WTC11 (cell line): ENCODE measurements at regions not wholly inside any gene's neighbourhood (a gene's known extent, or its start where the extent isn't known, plus 50 kb on each side); places are given as distances from the start of the nearest gene placed in this dataset.

Source experiments
- ATAC-seq: fragments of 200-7000 bp; cut with Tn5 transposase; 2 replicates; pipeline ENCODE4 v1.10.0; 2021; ENCODE audit warnings: mild to moderate bottlenecking, moderate library complexity
- CTCF ChIA-PET: fragments of 300-600 bp; sonication (Branson Sonifier 250); formaldehyde crosslinking; loops from one replicate; lab custom pipeline; 2021; ENCODE audit warnings: antibody characterized with exemption; lab: Charles Lee
- POLR2A ChIA-PET: fragments of 350-600 bp; sonication (Branson Sonifier 250); formaldehyde crosslinking; loops from one replicate; lab custom pipeline; 2021; ENCODE audit warnings: antibody characterized with exemption; lab: Charles Lee
- DNase-seq: peaks from one replicate; pipeline ENCODE4 v3.0.0; 2021; ENCODE audit warnings: low spot score
- H3K27ac Mint-ChIP-seq: 2 replicates; pipeline ENCODE4 v1.8.0; 2021; ENCODE audit warnings: mixed read lengths
- H3K27me3 Mint-ChIP-seq: 2 replicates; pipeline ENCODE4 v1.8.0; 2021; ENCODE audit warnings: low read depth, mild to moderate bottlenecking, moderate library complexity, mixed read lengths
- H3K36me3 Mint-ChIP-seq: 2 replicates; pipeline ENCODE4 v1.8.0; 2021; ENCODE audit warnings: mixed read lengths
- H3K4me1 Mint-ChIP-seq: 2 replicates; pipeline ENCODE4 v1.8.0; 2022; ENCODE audit warnings: mixed read lengths
- H3K4me3 Mint-ChIP-seq: 2 replicates; pipeline ENCODE4 v1.8.0; 2021; ENCODE audit warnings: mild to moderate bottlenecking, moderate library complexity, mixed read lengths
- H3K9me3 Mint-ChIP-seq: 2 replicates; pipeline ENCODE4 v1.8.0; 2021; ENCODE audit warnings: mixed read lengths
- CBFB ChIP-seq: sonication (generic); formaldehyde crosslinking; IDR thresholded peaks from 2 replicates; pipeline ENCODE4 v1.8.1; 2022; ENCODE audit warnings: mild to moderate bottlenecking, low read depth, missing genetic modification reagents
- ETV6 ChIP-seq: sonication (generic); formaldehyde crosslinking; IDR thresholded peaks from 2 replicates; pipeline ENCODE4 v1.8.1; 2022; ENCODE audit warnings: mild to moderate bottlenecking, missing genetic modification reagents
- FOXJ3 ChIP-seq: sonication (generic); formaldehyde crosslinking; IDR thresholded peaks from 2 replicates; pipeline ENCODE4 v1.9.0; 2021; ENCODE audit warnings: missing genetic modification reagents, mild to moderate bottlenecking, borderline replicate concordance
- FOXK1 ChIP-seq: sonication (generic); formaldehyde crosslinking; IDR thresholded peaks from 2 replicates; pipeline ENCODE4 v1.8.0; 2022; ENCODE audit warnings: mild to moderate bottlenecking, moderate library complexity, missing genetic modification reagents
- GTF2I ChIP-seq: fragments of 250-450 bp; sonication (Bioruptor Pico); conservative IDR thresholded peaks from 2 replicates; pipeline ENCODE4 v1.4.0; 2021; ENCODE audit warnings: mild to moderate bottlenecking
- JUN ChIP-seq: sonication (generic); formaldehyde crosslinking; IDR thresholded peaks from 2 replicates; pipeline ENCODE4 v1.8.0; 2023; ENCODE audit warnings: mild to moderate bottlenecking, missing genetic modification reagents
- MXD4 ChIP-seq: fragments of 250-450 bp; sonication (Bioruptor Pico); IDR thresholded peaks from 2 replicates; pipeline ENCODE4 v1.8.0; 2021; ENCODE audit warnings: mild to moderate bottlenecking, moderate library complexity, borderline replicate concordance
- NR3C1 ChIP-seq: sonication (generic); formaldehyde crosslinking; conservative IDR thresholded peaks from 2 replicates; pipeline ENCODE4 v1.8.1; 2023; ENCODE audit warnings: low read depth, mild to moderate bottlenecking, missing genetic modification reagents
- SOX15 ChIP-seq: fragments of 250-450 bp; sonication (Bioruptor Pico); IDR thresholded peaks from 2 replicates; pipeline ENCODE4 v1.9.0; 2021; ENCODE audit warnings: mild to moderate bottlenecking
- ZNF317 ChIP-seq: sonication (generic); formaldehyde crosslinking; IDR thresholded peaks from 2 replicates; pipeline ENCODE4 v1.8.1; 2023; ENCODE audit warnings: low read depth, mild to moderate bottlenecking, moderate library complexity, missing genetic modification reagents, borderline replicate concordance
- ZNF423 ChIP-seq: fragments of 250-450 bp; sonication (Bioruptor Pico); IDR thresholded peaks from 2 replicates; pipeline ENCODE4 v2.1.2; 2022; ENCODE audit warnings: mild to moderate bottlenecking, moderate library complexity
- ZNF671 ChIP-seq: fragments of 250-450 bp; sonication (Bioruptor Pico); IDR thresholded peaks from 2 replicates; pipeline ENCODE4 v1.8.0; 2021; ENCODE audit warnings: mild to moderate bottlenecking
- TF ChIP-seq, protein P1 (sequence below): sonication (generic); formaldehyde crosslinking; IDR thresholded peaks from 2 replicates; pipeline ENCODE4 v1.8.0; 2022; ENCODE audit warnings: mild to moderate bottlenecking, missing genetic modification reagents
- TF ChIP-seq, protein P2 (sequence below): sonication (generic); formaldehyde crosslinking; IDR thresholded peaks from 2 replicates; pipeline ENCODE4 v1.8.1; 2023; ENCODE audit warnings: mild to moderate bottlenecking, missing genetic modification reagents, borderline replicate concordance
- TF ChIP-seq, protein P3 (sequence below): fragments of 250-450 bp; sonication (Bioruptor Pico); IDR thresholded peaks from 2 replicates; pipeline ENCODE4 v1.9.0; 2021; ENCODE audit warnings: mild to moderate bottlenecking, borderline replicate concordance
- TF ChIP-seq, protein P4 (sequence below): sonication (generic); formaldehyde crosslinking; IDR thresholded peaks from 2 replicates; pipeline ENCODE4 v1.8.1; 2023; ENCODE audit warnings: mild to moderate bottlenecking, missing genetic modification reagents

DNA sequence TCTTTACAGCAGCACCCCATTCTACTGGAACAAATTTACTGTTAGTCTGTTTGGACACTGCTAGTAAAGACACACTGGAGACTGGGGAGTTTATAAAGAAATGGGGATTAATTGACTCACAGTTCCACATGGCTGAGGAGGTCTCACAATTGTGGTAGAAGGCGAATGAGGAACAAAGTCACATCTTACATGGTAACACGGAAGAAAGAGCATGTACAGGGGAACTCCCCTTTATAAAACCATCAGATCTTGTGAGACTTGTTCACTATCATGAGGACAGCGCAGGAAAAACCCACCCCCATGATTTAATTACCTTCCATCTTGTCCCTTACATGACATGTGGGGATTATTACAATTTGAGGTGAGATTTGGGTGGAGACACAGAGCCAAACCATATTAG lies 1204.2 kb downstream of the SLITRK1 start (continued):
- TF ChIP-seq ZNF317 (CRISPR knock-in tag) (no peak), FOXK1 (CRISPR knock-in tag) (no peak), ZNF671 (CRISPR knock-in tag) (no peak), GTF2I (CRISPR knock-in tag) (no peak)
- TF ChIP-seq, protein P1, sequence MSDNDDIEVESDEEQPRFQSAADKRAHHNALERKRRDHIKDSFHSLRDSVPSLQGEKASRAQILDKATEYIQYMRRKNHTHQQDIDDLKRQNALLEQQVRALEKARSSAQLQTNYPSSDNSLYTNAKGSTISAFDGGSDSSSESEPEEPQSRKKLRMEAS (CRISPR knock-in tag): no peak

DNA sequence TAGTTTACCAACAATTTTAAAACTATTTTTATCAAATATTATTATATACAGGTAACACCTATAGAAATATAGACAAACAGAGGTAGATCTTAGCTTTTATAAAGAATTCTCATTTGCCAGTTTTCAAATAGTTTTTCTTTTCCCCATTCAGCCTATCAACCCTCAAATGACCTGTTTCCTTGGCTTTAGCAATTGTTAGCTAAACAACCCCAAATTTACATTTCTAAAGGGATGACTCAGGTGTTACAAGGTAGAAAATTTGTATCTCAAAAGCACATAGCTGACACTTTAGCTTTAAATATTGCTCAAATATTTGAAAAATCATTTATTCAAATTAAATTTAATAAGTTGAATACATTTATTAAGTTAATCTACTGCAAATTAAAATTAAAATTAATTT lies 1207.2 kb downstream of the SLITRK1 start:
- Mint-ChIP-seq H3K4me3 (no peak overlapping the region), H3K36me3 (peaks cover 28% of the 10 kb centered on the region), H3K27ac (no peak overlapping the region), H3K27me3 (peaks cover 22% of the 10 kb centered on the region), H3K9me3 (peaks cover 28% of the 10 kb centered on the region), H3K4me1 (peaks cover 21% of the 10 kb centered on the region)
- ChIA-PET CTCF (interaction anchor here (1.6 kb wide), 1 partner anchor 19 kb away, joined by 4 read pairs; no protein-coding TSS in a partner anchor), POLR2A (no interaction called here)
- DNase-seq: no peak
- ATAC-seq: peak; percentile 79
- no peak for TF ChIP-seq FOXJ3 (CRISPR knock-in tag)
- TF ChIP-seq ZNF423: no peak
- TF ChIP-seq CBFB (CRISPR knock-in tag): no peak
- no peak for TF ChIP-seq GTF2I (CRISPR knock-in tag)
- no peak for TF ChIP-seq NR3C1 (CRISPR knock-in tag)
- TF ChIP-seq ZNF671 (CRISPR knock-in tag): no peak
- TF ChIP-seq ETV6 (CRISPR knock-in tag): no peak
- no peak for TF ChIP-seq SOX15 (CRISPR knock-in tag)
- TF ChIP-seq JUN (CRISPR knock-in tag): no peak
- no peak for TF ChIP-seq MXD4 (CRISPR knock-in tag)
- TF ChIP-seq, protein P2, sequence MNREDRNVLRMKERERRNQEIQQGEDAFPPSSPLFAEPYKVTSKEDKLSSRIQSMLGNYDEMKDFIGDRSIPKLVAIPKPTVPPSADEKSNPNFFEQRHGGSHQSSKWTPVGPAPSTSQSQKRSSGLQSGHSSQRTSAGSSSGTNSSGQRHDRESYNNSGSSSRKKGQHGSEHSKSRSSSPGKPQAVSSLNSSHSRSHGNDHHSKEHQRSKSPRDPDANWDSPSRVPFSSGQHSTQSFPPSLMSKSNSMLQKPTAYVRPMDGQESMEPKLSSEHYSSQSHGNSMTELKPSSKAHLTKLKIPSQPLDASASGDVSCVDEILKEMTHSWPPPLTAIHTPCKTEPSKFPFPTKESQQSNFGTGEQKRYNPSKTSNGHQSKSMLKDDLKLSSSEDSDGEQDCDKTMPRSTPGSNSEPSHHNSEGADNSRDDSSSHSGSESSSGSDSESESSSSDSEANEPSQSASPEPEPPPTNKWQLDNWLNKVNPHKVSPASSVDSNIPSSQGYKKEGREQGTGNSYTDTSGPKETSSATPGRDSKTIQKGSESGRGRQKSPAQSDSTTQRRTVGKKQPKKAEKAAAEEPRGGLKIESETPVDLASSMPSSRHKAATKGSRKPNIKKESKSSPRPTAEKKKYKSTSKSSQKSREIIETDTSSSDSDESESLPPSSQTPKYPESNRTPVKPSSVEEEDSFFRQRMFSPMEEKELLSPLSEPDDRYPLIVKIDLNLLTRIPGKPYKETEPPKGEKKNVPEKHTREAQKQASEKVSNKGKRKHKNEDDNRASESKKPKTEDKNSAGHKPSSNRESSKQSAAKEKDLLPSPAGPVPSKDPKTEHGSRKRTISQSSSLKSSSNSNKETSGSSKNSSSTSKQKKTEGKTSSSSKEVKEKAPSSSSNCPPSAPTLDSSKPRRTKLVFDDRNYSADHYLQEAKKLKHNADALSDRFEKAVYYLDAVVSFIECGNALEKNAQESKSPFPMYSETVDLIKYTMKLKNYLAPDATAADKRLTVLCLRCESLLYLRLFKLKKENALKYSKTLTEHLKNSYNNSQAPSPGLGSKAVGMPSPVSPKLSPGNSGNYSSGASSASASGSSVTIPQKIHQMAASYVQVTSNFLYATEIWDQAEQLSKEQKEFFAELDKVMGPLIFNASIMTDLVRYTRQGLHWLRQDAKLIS: no peak
- TF ChIP-seq, protein P3, sequence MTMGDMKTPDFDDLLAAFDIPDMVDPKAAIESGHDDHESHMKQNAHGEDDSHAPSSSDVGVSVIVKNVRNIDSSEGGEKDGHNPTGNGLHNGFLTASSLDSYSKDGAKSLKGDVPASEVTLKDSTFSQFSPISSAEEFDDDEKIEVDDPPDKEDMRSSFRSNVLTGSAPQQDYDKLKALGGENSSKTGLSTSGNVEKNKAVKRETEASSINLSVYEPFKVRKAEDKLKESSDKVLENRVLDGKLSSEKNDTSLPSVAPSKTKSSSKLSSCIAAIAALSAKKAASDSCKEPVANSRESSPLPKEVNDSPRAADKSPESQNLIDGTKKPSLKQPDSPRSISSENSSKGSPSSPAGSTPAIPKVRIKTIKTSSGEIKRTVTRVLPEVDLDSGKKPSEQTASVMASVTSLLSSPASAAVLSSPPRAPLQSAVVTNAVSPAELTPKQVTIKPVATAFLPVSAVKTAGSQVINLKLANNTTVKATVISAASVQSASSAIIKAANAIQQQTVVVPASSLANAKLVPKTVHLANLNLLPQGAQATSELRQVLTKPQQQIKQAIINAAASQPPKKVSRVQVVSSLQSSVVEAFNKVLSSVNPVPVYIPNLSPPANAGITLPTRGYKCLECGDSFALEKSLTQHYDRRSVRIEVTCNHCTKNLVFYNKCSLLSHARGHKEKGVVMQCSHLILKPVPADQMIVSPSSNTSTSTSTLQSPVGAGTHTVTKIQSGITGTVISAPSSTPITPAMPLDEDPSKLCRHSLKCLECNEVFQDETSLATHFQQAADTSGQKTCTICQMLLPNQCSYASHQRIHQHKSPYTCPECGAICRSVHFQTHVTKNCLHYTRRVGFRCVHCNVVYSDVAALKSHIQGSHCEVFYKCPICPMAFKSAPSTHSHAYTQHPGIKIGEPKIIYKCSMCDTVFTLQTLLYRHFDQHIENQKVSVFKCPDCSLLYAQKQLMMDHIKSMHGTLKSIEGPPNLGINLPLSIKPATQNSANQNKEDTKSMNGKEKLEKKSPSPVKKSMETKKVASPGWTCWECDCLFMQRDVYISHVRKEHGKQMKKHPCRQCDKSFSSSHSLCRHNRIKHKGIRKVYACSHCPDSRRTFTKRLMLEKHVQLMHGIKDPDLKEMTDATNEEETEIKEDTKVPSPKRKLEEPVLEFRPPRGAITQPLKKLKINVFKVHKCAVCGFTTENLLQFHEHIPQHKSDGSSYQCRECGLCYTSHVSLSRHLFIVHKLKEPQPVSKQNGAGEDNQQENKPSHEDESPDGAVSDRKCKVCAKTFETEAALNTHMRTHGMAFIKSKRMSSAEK (CRISPR knock-in tag): no peak
- TF ChIP-seq, protein P4, sequence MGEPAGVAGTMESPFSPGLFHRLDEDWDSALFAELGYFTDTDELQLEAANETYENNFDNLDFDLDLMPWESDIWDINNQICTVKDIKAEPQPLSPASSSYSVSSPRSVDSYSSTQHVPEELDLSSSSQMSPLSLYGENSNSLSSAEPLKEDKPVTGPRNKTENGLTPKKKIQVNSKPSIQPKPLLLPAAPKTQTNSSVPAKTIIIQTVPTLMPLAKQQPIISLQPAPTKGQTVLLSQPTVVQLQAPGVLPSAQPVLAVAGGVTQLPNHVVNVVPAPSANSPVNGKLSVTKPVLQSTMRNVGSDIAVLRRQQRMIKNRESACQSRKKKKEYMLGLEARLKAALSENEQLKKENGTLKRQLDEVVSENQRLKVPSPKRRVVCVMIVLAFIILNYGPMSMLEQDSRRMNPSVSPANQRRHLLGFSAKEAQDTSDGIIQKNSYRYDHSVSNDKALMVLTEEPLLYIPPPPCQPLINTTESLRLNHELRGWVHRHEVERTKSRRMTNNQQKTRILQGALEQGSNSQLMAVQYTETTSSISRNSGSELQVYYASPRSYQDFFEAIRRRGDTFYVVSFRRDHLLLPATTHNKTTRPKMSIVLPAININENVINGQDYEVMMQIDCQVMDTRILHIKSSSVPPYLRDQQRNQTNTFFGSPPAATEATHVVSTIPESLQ (CRISPR knock-in tag): no peak
- TF ChIP-seq, protein P1 (CRISPR knock-in tag): no peak
